LNCAP (cell line): ENCODE measurements at regions not wholly inside any gene's neighbourhood (a gene's known extent, or its start where the extent isn't known, plus 50 kb on each side); places are given as distances from the start of the nearest gene placed in this dataset.

Experiments used
- TF ChIP-seq, protein P1 (sequence below): fragments of 450-650 bp; IDR thresholded peaks from 2 replicates; pipeline ENCODE4 v1.5.1; 2017; ENCODE audit warnings: mild to moderate bottlenecking

DNA sequence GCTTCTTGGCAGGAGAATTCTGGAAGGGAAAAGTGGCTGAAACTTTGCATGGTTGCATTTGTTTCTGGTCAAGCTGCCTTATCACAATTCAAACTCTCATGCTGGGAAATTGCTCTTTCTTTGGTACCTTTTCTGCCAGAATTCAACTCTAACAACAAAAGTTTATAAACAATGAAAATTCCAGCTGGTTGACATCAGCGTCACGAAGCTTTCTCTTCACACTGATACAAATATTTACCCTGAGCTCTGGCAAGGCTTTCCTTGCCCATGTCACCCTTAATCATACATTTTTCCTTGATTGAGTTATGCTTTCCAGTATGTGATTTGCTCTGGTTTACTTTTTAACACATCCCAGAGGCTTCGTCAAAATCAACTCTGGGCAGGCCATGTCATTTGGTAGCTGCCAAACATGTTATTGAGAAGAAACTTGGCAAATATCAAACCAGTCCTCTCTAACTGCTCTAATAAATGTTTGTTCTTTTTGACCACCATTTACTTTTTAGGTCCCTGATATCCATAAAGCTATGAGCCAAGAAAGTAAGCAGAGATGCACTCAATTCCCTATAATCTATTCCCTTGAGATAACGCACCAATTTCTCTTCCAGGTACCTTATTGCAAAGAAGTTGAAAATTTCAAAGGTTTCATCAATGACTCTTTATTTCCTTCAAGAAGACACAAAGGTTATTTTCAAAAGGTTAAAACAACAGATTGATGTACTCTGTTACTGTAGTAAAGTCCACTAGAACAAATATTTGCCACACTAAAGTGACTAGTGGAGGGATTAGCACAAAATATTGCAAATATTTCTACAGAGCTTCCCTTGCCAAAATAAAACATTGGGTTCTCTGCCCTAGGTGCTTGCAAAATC is 1241.1 kb upstream of the ZEB2 start:
- TF ChIP-seq, protein P1, sequence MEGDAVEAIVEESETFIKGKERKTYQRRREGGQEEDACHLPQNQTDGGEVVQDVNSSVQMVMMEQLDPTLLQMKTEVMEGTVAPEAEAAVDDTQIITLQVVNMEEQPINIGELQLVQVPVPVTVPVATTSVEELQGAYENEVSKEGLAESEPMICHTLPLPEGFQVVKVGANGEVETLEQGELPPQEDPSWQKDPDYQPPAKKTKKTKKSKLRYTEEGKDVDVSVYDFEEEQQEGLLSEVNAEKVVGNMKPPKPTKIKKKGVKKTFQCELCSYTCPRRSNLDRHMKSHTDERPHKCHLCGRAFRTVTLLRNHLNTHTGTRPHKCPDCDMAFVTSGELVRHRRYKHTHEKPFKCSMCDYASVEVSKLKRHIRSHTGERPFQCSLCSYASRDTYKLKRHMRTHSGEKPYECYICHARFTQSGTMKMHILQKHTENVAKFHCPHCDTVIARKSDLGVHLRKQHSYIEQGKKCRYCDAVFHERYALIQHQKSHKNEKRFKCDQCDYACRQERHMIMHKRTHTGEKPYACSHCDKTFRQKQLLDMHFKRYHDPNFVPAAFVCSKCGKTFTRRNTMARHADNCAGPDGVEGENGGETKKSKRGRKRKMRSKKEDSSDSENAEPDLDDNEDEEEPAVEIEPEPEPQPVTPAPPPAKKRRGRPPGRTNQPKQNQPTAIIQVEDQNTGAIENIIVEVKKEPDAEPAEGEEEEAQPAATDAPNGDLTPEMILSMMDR = no peak

GRCh38 chr2:145759228-145759915 is 1239.5 kb upstream of the ZEB2 start:
- TF ChIP-seq, protein P1 = no peak

GRCh38 chr2:145757503-145758246 is 1237.8 kb upstream of the ZEB2 start:
- TF ChIP-seq, protein P1 = no peak

DNA sequence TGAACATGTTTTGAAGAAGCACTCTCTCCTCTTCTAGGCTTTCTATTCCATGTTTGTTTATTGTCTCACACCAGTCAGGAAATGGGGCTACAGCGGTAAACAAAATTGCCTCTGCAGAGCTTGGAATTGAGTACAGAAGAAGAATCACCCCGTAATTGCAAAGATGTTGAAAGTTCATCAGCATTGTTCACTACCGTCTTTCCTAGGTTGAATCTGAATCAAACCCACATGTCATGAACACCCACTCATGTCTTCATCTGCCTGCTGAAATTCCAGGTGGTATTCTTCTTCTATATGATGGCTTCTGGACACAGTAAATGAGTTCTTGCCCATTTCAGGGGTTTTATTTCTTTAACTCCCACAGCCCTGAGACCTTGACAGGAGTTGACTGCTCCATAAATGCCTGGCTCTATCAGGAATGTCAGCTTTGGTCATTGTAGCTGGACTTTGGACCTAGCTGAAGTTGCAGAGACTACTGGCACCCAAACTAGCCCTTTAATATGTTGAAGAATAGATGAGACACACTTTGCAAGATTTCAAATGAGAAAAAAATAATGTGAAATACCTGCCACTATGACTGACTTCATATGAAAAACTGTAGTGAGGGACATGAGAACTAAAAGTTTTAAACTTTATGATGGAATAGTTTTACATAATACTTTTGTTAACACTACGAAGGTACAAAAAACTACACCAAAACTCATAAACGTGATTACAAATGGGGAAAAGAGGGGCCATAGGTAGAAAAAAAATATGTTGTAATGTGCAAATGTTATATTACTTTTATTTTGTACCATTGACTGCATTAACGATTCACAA is 1235.3 kb upstream of the ZEB2 start:
- TF ChIP-seq, protein P1 = no peak

DNA sequence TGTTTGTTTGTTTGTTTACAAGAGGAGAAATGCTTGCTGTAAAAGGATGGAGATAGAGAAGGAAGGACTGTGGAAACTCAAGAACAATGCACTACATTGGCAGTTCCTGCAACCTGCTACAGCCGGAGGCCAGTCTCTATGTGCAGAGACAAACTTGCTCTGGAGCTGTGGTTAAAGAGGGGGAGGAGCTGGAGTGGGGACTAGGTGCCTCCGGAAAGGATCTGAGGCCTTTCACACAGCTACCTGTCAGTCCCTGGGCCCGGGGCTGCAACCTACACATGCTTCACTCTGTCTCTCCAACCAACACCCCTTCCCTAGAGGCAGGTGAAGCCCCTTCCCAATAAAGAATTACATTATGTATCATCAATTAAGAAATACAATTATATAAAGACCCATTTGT is 1234.0 kb upstream of the ZEB2 start:
- TF ChIP-seq, protein P1 = no peak

GRCh38 chr2:145753041-145753608 is 1233.2 kb upstream of the ZEB2 start:
- TF ChIP-seq, protein P1 = no peak
